Astrocyte (in vitro differentiated cells and primary cell): ENCODE measurements at regions not wholly inside any gene's neighbourhood (a gene's known extent, or its start where the extent isn't known, plus 50 kb on each side); places are given as distances from the start of the nearest gene placed in this dataset.
"Not testable (repeated sequence)": the region's sequence is repeated elsewhere in the genome, so short reads cannot be mapped to it uniquely, and the experiment has no call there.

Experiments used
- DNase-seq: peaks from one replicate; pipeline ENCODE4 v3.0.0-alpha.2; 2010; ENCODE audit warnings: low read depth
- FAIRE-seq: peaks from 2 replicates; lab custom pipeline; 2011; peaks lifted over from hg19 to GRCh38; lab: Jason Lieb, UNC
- H2AFZ ChIP-seq: 2 replicates; pipeline ENCODE4 v1.6.0; 2012; ENCODE audit warnings: low read depth, low read length, inconsistent platforms
- H3K27ac ChIP-seq: 2 replicates; pipeline ENCODE4 v1.5.1; 2011; ENCODE audit warnings: low read depth, low read length, inconsistent platforms
- H3K27me3 ChIP-seq: 2 replicates; pipeline ENCODE4 v1.6.0; 2011; ENCODE audit warnings: low read length, inconsistent platforms; ENCODE audit not compliant: insufficient read depth
- H3K36me3 ChIP-seq: 2 replicates; pipeline ENCODE4 v1.5.1; 2011; ENCODE audit warnings: low read length, inconsistent platforms; ENCODE audit not compliant: insufficient read depth
- H3K4me1 ChIP-seq: 2 replicates; pipeline ENCODE4 v1.5.1; 2011; ENCODE audit warnings: low read length, inconsistent platforms; ENCODE audit not compliant: insufficient read depth
- H3K4me2 ChIP-seq: 2 replicates; pipeline ENCODE4 v1.6.0; 2012; ENCODE audit warnings: low read length, inconsistent platforms
- H3K4me3 ChIP-seq: 2 replicates; pipeline ENCODE4 v1.5.1; 2011; ENCODE audit warnings: low read depth, mild to moderate bottlenecking, low read length, inconsistent platforms; ENCODE audit not compliant: insufficient read depth
- H3K79me2 ChIP-seq: 2 replicates; pipeline ENCODE4 v1.6.0; 2012; ENCODE audit warnings: mild to moderate bottlenecking, low read length, inconsistent platforms; ENCODE audit not compliant: insufficient read depth
- H3K9ac ChIP-seq: 2 replicates; pipeline ENCODE4 v1.6.0; 2012; ENCODE audit warnings: mild to moderate bottlenecking, low read length, inconsistent platforms
- H3K9me3 ChIP-seq: 2 replicates; pipeline ENCODE4 v1.5.1; 2012; ENCODE audit warnings: low read depth, mild to moderate bottlenecking, low read length, inconsistent platforms; ENCODE audit not compliant: insufficient read depth
- H4K20me1 ChIP-seq: 2 replicates; pipeline ENCODE4 v1.6.0; 2012; ENCODE audit warnings: low read length, inconsistent platforms; ENCODE audit not compliant: insufficient read depth
- H3K27ac Mint-ChIP-seq: one replicate; pipeline ENCODE4 v1.8.0; 2021; ENCODE audit warnings: mild to moderate bottlenecking, mixed read lengths; ENCODE audit not compliant: unreplicated experiment
- H3K27me3 Mint-ChIP-seq: one replicate; pipeline ENCODE4 v1.8.0; 2021; ENCODE audit warnings: low read depth, mixed read lengths; ENCODE audit not compliant: unreplicated experiment
- H3K36me3 Mint-ChIP-seq: one replicate; pipeline ENCODE4 v1.8.0; 2021; ENCODE audit warnings: low read depth, mixed read lengths; ENCODE audit not compliant: unreplicated experiment
- H3K4me1 Mint-ChIP-seq: one replicate; pipeline ENCODE4 v1.8.0; 2021; ENCODE audit warnings: low read depth, mixed read lengths; ENCODE audit not compliant: unreplicated experiment
- H3K4me3 Mint-ChIP-seq: one replicate; pipeline ENCODE4 v1.8.0; 2021; ENCODE audit warnings: mild to moderate bottlenecking, moderate library complexity, mixed read lengths; ENCODE audit not compliant: unreplicated experiment
- H3K9me3 Mint-ChIP-seq: one replicate; pipeline ENCODE4 v1.8.0; 2021; ENCODE audit warnings: mild to moderate bottlenecking, mixed read lengths; ENCODE audit not compliant: unreplicated experiment
- EZH2 ChIP-seq: IDR thresholded peaks from 2 replicates; pipeline ENCODE4 v1.6.1; 2012; ENCODE audit warnings: mild to moderate bottlenecking, low read length, inconsistent platforms; ENCODE audit not compliant: insufficient read depth
- TF ChIP-seq, protein P1 (sequence below): IDR thresholded peaks from 2 replicates; pipeline ENCODE4 v1.5.1; 2011; ENCODE audit warnings: low read depth, mild to moderate bottlenecking, inconsistent platforms, low read length, moderate library complexity; ENCODE audit not compliant: insufficient read depth

DNA sequence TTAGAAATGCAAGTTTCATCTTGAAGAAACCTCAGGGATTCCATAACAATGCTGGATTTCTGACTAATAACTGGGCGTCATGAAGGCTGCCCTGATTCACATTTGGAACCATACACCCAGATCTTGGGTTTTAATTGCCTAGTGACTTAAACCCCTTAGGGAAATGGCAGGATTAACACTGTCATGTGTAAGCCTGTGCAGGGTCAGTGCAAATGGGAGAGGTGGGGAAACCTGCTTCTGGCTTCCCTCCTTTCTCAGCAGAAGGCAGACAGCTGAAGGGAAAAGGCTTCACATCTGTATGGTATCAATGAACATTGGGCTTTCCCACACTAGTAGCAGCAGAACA lies 364.2 kb downstream of the ANKRD30A start:
- DNase-seq (no peak), FAIRE-seq (no peak)
- Mint-ChIP-seq H3K4me1 (no peaks in the 10 kb centered on the region), H3K4me3 (no peak overlapping the region), H3K9me3 (peaks cover 9% of the 10 kb centered on the region), H3K36me3 (no peaks in the 10 kb centered on the region), H3K27me3 (no peaks in the 10 kb centered on the region), H3K27ac (no peak overlapping the region)
- H3K9ac ChIP-seq = no peak overlapping the region
- H3K4me3 ChIP-seq = no peak overlapping the region
- no peaks in the 10 kb centered on the region for H3K4me1 ChIP-seq
- no peaks in the 10 kb centered on the region for H3K36me3 ChIP-seq
- no peaks in the 10 kb centered on the region for H4K20me1 ChIP-seq
- no peak overlapping the region for H2AFZ ChIP-seq
- no peaks in the 10 kb centered on the region for H3K27me3 ChIP-seq
- TF ChIP-seq EZH2 = no peak
- TF ChIP-seq, protein P1, sequence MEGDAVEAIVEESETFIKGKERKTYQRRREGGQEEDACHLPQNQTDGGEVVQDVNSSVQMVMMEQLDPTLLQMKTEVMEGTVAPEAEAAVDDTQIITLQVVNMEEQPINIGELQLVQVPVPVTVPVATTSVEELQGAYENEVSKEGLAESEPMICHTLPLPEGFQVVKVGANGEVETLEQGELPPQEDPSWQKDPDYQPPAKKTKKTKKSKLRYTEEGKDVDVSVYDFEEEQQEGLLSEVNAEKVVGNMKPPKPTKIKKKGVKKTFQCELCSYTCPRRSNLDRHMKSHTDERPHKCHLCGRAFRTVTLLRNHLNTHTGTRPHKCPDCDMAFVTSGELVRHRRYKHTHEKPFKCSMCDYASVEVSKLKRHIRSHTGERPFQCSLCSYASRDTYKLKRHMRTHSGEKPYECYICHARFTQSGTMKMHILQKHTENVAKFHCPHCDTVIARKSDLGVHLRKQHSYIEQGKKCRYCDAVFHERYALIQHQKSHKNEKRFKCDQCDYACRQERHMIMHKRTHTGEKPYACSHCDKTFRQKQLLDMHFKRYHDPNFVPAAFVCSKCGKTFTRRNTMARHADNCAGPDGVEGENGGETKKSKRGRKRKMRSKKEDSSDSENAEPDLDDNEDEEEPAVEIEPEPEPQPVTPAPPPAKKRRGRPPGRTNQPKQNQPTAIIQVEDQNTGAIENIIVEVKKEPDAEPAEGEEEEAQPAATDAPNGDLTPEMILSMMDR = no peak
- H3K4me2 ChIP-seq = no peak overlapping the region
- H3K9me3 ChIP-seq = no peaks in the 10 kb centered on the region
- no peaks in the 10 kb centered on the region for H3K79me2 ChIP-seq
- H3K27ac ChIP-seq = no peak overlapping the region

GRCh38 chr10:37488792-37489657 lies 363.6 kb downstream of the ANKRD30A start:
- Histone ChIP-seq H2AFZ (no peak overlapping the region), H3K9ac (no peak overlapping the region), H3K36me3 (no peaks in the 10 kb centered on the region), H3K79me2 (no peaks in the 10 kb centered on the region), H4K20me1 (no peaks in the 10 kb centered on the region), H3K4me3 (no peak overlapping the region), H3K9me3 (no peaks in the 10 kb centered on the region), H3K4me2 (no peak overlapping the region), H3K27ac (no peak overlapping the region), H3K4me1 (no peaks in the 10 kb centered on the region), H3K27me3 (no peaks in the 10 kb centered on the region)
- no peak for TF ChIP-seq EZH2
- peaks cover 9% of the 10 kb centered on the region for H3K9me3 Mint-ChIP-seq
- DNase-seq (no peak), FAIRE-seq (no peak)
- no peaks in the 10 kb centered on the region for H3K36me3 Mint-ChIP-seq
- H3K27ac Mint-ChIP-seq = no peak overlapping the region
- no peaks in the 10 kb centered on the region for H3K27me3 Mint-ChIP-seq
- no peaks in the 10 kb centered on the region for H3K4me1 Mint-ChIP-seq
- no peak overlapping the region for H3K4me3 Mint-ChIP-seq

DNA sequence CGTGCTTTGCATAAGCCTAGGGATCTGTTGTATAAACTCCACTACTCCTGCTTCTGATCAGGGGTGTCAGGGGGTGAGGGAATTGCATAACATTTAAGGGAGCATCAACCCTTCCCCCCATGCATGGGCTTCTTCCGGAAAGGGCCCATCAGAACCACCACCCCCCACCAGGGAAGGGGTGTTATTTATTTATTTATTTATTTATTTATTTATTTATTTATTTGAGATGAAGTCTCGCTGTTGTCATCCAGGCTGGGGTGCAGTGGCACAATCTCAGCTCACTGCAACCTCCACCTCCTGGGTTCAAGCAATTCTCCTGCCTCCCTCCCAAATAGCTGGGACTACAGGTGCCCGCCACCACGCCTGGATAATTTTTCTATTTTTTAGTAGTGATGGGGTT lies 355.2 kb downstream of the ANKRD30A start:
- DNase-seq, H3K9me3 ChIP-seq, FAIRE-seq: not testable (repeated sequence)

More for the DNA sequence above, 355.2 kb downstream of the ANKRD30A start:
- not testable (repeated sequence) for H3K4me1 ChIP-seq, H3K79me2 ChIP-seq, H3K36me3 Mint-ChIP-seq, H3K27me3 ChIP-seq, H2AFZ ChIP-seq, H4K20me1 ChIP-seq, H3K27ac Mint-ChIP-seq, H3K27me3 Mint-ChIP-seq, H3K4me3 Mint-ChIP-seq, H3K36me3 ChIP-seq, H3K27ac ChIP-seq, H3K4me3 ChIP-seq, H3K9ac ChIP-seq, H3K4me1 Mint-ChIP-seq, H3K4me2 ChIP-seq
- peaks cover 11% of the 10 kb centered on the region for H3K9me3 Mint-ChIP-seq
